ENCODE measurements at regions not wholly inside any gene's neighbourhood (a gene's known extent, or its start where the extent isn't known, plus 50 kb on each side); places are given as distances from the start of the nearest gene placed in this dataset.
"Not testable (repeated sequence)": the region's sequence is repeated elsewhere in the genome, so short reads cannot be mapped to it uniquely, and the experiment has no call there.

DNA sequence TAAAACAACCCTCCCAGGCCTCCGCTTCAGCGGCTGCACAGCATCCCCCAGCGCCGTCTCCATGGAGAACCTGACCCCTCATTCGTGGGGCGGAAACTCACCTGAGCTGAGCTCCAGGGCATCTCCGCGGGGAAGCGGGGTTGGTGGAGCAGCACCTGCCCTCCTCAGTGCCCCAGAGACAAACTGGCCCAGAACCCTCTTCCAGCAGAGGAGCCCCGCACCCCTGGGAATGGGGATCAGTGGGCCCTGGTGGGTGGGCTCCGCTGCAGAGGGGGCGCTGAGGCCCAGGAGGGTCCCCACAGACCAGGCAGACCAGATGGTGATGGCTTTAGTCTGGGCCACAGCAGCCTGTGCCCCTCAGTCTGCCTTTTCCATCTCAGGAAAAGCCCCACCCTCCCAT lies 261.2 kb downstream of the ADGRD1 start:
- not testable (repeated sequence) for DNase-seq

DNA sequence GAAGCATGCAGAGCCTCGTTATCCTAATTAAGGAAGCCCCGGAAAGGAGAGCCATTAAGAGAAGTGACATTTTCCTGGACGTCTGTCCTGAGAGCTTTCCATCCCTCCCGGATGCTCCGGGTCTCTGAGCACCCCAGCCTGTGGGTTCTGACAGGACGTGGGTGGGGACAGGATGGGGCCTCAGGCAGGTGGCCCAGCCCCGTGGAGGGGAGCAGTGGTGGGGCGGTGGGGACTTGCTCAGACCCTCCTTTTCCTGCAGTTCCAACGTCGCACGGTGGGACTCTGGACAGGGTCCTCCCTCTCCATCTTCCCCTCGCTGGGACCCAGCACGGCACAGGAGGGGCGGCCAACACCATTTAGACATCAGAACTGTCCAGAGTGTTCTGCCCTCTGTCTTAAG lies 262.9 kb downstream of the ADGRD1 start:
- DNase-seq, result not testable (repeated sequence)

DNA sequence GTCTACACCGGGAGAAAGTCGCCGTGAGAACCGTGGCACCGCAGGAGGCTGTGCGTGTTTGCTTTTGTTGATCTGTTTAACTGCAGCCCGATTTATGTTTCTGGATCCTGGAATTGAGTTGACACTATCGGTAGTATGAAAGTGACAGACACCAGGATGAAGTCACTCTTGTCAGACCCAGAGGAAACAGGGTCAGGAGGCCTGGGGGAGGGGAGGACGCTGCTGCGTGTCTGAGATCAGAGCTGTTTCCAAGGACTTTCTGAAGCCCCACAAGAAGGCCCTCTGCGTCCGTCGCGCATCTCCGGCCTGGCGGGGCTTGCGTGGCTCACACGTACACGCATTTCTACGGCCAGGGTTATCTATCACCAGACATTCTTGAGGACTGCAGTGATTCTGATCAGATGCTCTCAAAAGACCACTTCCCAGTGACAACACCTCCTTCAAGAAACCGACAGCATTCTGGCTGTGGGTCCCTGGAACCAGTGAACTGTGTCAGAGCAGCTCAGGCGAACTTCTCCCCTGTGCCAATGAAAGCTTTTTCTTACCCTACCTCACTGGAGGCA lies 263.4 kb downstream of the ADGRD1 start:
- no peak for DNase-seq

DNA sequence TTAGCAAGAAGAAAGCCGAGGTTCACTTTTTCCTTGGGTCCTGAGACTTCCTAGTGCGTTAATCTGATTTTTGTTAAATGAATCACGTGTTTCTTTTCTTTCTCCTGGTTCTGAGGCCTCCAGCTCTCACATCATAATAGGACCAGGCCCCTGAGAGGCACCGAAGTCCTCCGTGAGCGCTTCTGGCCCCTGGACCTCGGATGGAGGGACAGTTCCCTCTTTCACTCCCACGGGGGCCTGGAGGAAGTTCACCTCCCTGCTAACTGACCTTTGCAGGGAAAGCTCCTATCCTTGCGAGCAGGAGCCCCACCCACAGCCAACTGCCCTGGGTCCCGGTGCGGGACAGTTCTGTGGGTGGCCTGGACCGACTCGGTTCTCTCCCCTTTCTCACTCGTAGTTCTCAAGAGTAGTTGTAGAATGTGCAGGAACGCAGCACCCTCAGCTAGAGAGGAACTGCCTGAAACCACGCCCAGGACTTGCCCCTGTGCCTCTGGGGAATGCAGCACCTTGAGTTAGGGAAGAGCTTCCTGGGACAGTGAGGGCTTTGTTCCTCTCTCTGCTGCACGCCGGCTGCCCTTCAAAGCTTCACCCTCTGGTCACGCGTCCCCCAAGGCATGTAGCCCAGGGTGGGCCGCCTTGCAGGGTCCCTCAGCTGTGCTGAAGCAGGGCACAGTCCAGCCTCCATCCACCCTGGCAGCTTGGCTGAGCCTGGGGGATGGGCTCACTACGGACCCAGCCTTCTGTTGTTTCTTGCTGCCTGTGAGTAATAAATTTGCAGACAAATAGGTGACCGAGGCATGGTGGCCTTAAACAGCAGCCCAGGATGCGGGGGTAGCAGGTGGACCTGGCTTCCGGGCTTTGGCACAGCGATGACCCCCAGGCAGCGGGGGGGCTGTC lies 264.6 kb downstream of the ADGRD1 start:
- no peak for DNase-seq

DNA sequence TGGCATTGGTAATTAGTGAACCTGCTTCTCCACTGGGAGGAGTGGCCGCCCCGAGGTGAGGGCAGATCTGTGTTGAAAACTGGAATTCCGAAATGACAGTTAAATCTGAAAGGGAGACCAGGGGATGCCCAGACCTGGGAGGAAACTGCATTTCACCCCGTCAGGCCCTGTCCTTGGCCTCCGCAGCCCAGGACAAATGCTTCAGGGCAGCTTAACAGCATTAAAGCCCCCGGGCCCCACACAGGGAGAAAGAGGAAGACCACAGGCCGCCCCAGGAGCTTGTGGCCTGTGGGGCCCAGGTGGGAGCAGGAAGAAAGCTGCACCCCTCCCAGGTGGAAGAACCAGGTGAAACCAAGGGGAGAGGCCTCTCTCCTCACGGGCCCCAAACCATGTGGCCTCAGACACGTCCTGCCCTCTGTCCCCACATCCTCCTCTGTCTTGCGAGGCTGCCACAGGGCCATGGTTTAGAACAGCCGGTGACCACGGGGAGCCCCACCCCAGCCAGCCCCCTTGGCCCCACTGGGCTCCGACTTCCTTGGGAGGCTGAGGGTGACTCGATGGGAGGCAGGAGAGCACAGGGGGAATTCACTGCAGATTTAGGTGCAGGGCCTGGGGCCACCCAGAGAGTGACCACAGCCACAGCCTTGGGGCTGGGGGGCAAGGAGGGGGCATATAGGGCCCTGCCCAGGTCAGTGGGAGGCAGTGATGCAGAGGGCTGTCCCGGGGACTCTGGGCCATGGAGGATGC lies 265.4 kb downstream of the ADGRD1 start:
- no peak for DNase-seq

DNA sequence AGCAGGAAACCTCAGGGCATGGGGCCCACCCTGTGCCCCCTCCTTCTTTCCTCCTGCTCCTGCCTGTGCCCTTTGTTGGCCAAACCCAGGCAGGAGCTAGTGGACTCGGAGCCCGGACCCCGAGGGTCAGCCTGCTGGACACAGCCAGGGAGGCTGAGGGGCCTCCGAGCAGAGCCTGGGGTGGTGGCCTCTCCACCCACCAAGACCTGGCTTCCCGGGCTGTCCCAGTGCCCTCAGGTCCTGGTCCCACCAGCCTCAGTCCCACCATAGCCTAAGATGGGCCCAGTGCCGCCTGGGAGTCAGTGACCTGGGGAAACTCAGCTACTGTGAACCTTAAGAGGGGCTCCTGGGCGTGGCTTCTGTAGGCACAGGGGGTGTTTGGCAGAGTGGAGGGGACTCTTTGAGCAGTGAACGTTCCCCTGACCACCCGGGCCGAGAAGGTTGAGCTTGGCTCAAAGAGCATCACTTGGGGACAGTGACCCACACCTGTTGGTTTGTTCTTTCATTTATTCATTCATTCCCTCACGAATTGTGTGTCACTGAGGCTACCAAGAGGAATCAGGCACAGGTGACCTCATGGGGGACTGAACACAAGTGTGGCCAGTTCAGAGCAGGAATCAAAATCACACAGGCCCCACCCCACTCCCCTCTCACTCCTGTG lies 266.1 kb downstream of the ADGRD1 start:
- DNase-seq, result no peak

DNA sequence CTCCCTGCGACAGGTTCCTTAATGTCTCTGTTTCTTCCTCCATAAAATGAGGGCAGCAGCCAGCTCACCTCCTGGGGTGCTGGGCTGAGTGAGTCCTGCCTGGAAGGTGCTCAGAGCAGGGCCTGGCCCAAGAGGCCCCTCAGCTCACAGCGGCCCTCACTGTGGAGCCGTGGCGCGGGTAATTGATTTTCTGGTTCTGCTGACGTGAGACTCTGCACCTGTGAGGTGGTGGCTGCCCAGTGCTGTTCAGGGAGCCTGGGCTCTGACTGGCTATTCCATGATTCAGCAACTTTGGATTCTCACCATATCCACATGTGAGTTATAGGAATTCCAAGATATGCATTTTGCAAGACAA lies 266.6 kb downstream of the ADGRD1 start:
- no peak for DNase-seq

DNA sequence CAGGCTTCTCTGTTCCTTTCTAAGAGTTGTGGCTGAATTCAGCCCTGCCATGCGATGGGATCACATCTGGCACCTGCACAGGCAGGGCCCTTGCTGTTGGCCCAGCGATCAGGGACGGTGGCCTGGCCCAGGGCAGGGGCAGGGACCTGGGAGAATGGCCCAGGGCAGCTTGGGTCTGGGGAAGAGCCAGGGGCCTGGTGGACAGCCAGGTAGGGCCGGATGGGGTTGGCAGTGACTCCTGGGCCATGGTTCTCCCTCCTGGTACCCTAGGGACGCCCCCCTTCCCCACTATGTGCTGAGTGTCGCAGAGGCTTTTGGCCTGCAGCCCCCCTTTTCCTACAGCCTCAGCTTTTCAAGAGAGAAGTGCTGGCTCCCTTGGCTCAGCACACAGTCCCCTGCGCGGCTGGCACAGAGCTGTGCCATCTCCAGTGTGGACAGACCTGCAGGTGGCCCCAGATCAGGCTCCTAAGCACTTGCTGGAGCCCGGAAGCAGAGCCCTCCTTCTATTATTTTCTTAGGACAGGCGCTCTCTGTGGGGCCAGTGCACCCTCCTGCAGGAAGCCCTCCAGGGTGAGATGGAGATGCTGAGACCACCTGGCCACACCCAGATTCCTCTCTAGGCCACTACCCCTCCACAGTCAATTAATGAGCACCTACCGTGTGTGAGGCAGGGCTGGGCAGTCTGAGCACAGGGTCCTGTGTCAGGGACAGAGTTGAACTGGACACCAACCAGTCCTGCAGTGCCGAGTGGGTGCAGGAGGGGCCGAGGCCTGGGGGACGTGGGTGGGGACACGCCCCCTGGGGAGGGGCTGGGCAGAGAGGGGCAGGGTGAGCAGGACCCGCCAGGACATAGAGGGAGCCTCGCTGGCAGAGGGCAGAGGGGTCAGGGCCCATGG lies 267.6 kb downstream of the ADGRD1 start:
- DNase-seq, result no peak

DNA sequence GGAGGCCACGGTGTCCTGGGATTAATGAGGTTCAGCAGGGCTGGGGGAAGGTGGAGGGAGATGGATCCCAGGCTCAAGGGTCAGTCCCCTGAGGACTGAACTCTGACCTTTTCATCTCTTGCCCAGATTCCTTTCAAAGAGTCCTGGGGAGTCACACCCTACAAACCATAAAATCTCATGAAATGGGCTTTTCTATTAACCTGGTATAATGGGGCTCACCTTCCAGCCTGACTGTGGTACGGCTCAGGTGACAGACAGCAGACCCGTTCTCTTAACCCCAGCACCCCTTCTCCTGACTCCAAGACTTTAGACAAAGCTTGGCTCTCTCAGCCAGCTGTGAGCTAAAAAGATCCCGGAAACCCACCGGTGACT lies 268.2 kb downstream of the ADGRD1 start:
- no peak for DNase-seq

DNA sequence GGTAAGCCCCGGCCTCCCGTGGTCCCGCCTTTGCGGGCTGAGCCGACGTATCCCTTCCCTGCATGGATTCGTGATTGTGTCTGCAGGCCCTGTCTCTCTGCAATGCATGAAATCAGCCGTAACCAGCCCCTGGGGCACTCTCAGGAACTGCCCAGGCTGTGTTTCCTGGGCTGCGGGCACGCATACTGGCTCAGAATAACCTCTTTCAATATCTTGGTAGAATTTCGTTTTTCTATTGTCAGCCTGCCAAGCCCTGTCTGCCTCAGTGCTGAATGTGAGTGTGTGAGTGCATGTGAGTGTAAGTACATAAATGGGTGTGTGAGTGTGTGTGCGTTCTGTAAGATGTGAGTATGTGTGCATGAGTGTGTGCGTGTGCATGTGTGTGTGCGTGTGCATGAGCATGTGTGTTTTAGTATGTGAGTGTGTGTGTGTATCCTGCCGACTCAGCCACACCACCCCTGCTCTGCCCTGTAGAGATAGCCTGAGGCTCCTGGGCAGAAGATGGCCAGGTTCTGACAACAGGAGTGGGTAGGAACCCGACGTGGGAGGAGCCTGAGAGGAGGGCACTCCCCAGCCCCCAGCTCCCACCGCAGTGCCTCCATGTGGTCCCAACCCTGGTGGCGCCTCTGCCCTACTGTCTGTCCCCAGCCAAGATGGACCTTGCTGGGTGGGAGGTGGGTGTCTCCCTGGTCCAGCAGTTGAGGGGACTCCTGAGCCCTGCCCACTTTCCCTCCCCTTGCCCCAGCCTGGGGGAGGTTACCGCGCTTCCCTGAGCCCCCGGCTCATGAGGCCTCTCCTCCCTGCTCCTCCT lies 268.8 kb downstream of the ADGRD1 start:
- DNase-seq, result no peak

DNA sequence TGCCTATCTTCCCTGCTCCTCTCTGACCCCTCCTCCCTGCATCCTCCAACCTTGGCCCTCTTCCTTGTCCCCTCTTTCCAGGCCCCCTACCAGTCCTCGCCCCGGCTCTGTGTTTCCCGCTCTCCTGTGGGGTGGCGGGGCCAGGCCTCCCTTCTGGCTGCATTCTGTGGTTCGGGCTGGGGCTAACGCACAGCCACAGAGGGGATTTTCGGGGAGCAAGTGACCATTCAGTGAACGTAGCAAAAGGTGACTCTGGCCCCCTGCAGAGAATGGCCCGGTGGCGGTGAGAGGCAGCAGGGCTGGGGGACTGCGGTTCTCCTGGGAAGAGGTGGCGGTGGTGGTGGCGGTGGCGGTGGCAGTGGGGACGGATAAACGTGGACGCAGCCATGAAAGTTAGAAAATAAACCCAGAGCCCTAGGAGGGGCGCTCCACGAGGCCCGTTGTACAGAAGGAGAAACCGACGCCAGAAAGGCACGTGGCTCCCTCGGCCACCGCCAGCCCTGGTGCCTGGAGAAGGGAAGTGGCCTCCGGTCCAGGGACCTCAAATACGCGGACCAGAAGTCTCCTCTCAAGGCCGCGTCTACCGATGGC lies 269.6 kb downstream of the ADGRD1 start:
- no peak for DNase-seq

DNA sequence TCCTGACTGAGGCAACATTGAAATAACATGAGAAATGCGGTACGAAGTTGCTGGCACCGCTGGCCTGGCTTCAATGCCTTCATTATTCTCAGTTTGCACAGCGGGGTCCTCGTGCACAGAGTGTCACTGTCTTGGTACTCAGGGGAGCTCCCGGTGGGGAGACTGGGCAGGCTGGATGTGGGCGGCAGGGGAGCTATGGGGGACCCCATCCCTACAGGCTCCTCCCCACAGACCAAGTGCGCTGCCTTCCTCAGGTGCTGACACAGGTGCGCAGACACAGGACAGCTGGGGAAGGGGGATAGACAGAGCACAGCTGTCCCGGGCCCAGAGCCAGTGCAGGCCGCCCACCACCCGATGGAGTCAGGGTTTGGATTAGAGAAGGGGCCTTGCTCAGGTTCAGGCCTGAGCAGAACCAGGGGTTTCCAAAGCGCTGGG lies 270.1 kb downstream of the ADGRD1 start:
- DNase-seq, result no peak

DNA sequence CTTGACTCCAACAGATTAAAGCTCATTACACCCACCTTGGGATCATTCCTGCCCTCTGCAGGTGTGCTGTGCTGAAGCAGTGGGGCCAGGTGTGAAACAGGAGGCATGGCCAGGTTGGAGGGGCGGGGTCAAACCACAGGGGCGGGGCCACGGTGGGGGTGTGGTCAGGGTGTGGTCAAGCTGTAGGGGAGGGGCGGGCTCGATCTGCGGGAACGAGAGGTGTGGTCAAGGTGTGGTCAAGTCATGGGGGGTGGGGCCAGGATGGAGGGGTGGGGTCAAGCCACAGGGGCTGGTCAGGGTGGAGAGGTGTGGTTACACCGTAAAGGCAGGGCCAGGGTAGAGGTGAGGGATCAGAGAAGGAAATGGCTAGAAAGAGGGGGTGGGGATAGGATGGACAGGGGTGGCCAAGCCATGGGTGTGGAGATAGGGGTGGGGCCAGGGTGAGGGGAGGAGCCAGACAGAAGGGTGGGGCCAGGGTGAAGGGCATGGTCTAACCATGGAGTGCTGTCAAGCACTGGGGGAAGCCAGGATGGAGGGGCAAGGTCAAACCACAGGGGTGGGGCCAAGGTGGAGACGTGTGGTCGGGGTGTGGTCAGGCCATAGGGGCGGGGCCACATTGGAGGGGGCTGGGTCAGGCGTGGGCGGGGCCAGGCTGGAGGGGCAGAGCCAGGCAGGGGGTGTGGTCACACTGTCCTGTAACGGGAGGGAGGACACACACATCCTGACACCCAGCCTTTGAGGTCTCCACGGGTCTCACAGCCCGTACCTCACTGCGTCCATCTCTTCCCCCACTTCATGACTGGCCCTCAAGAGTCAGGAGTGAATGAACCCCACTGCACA lies 270.7 kb downstream of the ADGRD1 start:
- peak; percentile 74 for DNase-seq

DNA sequence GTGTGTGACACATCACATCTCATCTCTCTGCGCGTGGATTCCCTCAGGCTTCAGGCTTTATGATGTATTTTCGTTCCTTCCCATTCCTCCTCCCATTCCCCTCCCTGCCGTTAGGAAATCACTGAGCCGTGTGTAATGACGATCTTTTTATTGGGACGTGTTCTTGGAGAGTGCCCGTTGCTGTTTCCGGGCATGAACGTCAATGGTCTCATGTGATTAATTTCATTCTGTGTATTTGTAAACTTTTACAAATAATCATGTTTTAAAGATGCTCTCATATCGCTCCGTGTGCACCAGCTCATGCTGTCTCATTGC lies 271.3 kb downstream of the ADGRD1 start:
- not testable (repeated sequence) for DNase-seq

DNA sequence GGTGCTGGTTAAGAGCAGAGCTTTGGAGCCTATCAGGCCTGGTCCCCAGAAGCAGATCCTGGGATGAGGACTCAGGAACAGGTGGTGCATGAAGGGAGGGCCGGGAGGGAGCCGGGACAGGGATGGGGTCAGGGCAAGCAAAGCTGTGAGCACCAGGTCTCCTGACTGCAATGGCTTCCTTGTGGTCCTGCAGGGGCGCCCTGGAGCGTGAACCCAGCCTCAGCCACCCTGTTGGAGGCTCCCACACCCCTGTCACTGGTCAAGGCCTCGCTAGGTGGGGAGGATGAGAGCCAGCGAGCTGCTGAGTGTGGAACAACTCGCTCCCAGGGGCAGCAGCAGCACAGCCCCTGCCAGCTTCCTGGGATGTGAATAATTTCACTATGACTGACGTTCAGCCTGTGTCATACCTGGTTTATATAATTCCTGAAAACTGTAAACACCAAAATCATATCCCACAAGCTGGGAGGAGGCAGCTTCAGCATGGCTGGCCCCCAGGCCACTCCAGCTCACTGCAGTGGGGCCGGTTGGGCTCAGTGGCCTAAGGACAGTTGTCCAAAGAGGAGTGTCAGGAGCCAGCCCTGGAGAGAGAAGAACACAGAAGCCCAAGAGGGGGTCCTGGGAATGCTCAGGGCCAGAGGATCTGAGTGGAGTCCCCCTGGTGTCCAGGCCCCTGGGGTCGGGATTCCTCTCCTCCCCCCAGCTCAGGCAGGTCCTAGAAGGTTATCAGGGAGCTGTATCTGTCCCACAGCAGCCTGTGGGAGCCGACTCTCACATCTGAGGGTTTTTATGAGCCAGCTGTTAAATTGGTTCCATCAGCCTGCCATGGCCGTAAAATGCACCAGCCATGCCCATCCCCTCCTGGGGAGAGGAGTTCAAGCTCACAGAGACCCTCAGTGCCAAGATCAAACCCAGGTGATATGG lies 272.9 kb downstream of the ADGRD1 start:
- DNase-seq, result no peak

DNA sequence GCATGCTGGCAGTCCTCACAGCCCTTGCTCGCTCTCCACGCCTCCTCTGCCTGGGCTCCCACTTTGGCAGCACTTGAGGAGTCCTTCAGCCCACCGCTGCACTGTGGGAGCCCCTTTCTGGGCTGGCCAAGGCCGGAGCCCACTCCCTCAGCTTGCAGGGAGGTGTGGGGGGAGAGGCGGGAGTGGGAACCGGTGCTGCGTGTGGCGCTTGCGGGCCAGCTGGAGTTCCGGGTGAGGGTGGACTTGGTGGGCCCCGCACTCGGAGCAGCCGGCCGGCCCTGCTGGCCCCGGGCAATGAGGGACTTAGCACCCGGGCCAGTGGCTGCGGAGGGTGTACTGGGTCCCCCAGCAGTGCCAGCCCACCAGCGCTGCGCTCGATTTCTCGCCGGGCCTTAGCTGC lies 273.9 kb downstream of the ADGRD1 start:
- not testable (repeated sequence) for DNase-seq

DNA sequence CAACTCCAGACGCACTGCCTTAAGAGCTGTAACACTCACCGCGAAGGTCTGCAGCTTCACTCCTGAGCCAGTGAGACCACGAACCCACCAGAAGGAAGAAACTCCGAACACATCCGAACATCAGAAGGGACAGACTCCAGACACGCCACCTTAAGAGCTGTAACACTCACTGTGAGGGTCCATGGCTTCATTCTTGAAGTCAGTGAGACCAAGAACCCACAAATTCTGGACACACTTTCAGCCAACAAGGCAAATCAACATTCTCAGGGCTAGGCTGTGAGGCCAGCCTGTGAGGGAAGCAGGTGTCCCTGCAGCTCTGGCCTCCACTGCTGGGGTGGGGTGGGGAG lies 275.3 kb downstream of the ADGRD1 start:
- DNase-seq, result not testable (repeated sequence)

DNA sequence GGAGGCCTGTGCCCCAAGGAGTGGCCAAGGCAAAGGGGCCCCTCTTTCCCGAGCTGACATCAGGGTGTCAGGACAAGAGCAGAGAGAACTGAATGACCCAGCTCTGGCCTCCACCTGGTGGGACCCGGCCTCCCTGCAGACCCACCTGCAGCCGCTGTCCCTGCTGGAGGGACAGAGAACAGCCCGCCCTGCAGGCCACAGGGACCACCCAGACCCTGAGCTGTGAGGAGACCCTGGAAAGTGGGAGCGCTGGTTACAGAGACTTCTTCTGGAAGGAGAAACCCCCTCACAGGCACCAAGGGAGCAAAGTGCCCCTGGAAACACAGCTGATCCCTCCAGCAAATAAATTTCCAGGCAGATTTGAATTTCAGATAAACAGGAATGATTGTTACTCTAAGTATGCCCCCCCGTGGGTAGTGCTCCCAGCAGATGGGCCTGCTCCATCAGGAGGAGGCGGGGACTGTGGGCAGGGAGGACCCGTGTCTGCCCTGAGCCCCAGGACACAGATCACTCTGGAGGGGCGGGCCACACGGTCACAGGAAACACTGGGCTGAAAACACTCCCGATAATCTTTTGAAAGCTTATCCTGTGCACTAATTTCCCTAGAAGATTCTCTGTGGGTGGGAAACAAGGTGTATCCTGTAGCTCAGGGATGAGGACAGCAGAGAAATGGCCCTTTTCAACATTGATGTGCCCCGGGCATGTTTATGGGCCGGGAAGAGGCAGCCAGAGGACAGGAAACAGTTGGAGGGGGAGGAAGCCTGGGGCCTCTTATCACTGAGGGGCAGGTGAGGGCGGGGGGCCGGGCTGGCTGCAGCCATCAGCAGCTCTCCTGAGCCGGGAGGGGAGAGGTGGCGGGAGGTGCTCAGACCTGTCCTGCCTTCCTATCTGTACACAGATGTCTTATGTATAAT lies 276.0 kb downstream of the ADGRD1 start:
- DNase-seq, result peak; percentile 76

Data from OCI-M1 (cell line).